Ammon's horn (tissue), 1 donor: ENCODE measurements at regions not wholly inside any gene's neighbourhood (a gene's known extent, or its start where the extent isn't known, plus 50 kb on each side); places are given as distances from the start of the nearest gene placed in this dataset.

Source experiments
- DNase-seq: peaks from one replicate; pipeline ENCODE4 v3.0.0-alpha.2; 2016; ENCODE audit warnings: low spot score

DNA sequence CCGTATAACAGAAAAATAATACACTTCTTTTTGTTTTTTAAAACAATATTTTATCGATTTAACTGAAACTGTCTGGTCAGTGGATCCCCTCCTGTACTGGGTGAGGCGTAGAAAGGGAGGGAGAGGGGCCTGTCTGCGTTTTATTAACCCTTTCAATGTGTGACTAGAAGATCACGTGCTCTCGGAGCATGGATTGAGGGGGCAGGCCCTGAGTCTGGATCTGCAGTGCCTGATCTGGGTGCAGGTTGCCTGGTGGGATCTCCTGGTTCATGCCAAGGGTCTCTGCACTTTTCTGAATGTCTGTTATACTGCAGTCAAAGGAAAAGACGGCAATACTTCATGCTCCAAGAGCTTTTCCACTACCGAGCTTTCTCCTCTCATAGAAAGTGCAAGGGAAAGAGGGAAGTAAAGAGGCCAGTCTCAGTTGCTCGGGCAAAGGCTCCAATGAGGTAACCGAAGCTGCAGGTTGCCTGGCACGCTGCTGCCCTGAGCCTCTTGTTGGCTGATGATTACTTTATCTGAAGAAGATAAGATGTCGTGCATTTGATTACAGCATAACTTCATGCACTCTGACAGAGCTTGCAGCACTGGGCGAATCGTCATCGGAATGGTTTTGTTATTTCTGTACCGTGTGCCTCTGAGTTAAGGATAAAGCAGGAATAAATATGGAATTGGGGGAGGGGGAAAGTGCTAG lies 167.5 kb upstream of the PMEPA1 start:
- DNase-seq, result no peak

DNA sequence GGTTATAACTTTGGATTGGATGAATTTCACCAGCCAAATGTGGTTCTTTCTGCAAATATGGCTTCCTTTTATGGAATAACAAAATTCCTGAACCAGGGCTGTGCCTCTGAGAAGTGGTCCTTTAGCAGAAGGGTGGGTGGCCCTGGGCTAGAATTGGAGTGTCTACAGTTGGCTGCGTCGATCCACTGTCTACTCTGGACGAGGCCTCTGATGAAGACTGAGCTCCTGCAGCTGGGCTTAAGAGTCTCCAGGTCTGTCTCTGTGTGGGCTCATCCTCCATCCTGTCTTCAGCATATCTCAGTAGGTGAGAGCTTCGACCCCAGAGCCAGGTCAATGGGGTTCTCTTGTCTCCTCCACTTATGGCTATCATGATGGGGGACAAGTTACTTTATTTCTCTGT lies 166.3 kb upstream of the PMEPA1 start:
- no peak for DNase-seq

DNA sequence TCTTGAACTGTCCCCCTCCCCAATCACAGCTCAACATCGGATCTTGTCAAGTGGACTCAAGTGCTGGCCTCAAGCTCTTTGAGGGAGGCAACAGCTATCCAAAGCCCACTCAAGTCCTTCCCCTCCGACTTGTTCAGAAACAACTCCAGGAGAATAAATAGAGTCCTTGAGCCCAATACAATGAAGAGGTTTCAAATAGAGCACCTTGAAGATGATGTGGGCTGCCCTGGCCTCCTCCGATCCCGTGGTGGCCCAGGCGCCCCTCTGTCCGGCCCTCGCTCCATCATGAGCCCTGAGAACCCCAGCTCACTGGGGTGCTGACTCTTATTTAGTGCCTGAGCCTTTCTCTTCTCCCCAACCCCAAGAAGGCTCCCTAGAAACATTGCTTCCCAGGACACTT lies 164.3 kb upstream of the PMEPA1 start:
- DNase-seq, result no peak

DNA sequence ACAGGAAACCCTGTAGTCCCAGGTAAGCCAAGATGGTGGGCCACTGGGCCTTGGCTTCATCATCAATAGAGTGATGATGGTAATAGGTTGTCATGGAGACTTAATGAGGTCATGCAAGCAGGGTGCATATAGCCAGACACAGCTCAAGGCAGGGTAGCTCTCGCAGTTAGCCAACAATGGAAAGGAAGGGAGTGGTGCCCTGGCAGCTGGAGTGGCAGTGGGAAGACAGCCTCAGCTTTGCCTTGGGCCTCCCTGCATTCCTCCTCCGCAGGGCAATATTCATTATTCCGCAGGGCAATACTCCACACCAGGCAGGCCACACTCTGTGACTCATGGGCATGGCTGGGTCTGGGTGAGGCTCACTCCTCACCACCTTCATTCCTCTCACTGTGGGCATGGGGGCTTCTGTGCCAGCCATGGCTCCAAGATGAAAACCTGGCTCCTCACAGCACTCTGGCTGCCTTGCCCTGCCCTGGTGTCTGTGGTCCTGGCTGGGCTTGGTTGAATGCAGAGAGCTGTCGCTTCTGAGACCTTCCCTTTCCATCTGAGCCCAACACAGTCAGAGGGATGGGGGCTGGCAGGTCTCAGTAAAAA lies 163.1 kb upstream of the PMEPA1 start:
- DNase-seq, result no peak

DNA sequence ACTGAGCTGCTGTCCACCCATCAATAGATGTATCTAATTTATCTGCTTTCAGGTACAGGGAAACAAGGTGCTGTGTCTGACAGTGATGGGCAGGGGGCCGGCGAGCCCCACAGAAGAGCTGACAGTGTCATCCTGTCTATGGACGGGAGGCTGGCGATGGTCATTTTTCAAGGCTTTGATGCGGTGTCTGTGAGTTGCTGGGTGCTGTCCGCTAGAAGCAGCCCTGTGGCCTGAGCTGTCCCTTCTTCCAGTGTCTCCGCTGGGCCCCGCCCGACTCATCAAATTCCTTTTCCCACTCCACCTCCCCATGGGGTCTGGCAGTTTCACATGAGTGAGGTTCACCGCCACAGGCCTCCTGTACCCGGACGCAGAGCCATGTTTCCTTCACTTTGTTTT lies 161.4 kb upstream of the PMEPA1 start:
- no peak for DNase-seq

DNA sequence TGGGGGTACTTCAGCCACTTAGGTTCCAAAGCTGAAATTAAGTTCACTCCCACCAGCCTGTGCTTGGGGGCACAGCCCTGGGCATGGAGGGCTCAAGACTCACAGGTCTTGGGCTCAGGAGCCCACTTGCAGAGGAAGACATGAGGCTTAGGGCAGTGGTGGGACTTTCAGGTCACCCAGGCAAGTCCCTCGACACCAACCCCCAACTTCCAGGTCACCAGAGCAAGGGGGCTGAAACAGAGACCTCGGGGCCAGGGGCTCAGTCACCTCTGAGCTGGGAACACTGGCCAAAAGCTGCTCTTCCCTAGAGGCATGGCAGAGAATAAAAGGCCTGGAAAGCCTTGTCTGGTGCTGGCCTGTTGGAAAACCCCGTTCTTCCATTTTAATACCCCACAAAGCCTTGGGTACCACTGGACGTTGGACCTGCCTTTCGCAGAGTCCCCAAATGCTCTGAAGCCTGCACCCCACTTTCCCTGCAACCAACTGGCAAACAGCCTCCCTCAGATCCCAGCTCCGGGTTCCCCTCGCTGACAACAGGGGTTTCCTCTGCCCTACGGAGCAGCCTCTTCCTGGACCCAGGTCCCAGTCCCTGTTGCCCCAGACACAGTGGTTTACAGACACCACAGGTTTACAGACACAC lies 160.9 kb upstream of the PMEPA1 start:
- no peak for DNase-seq

DNA sequence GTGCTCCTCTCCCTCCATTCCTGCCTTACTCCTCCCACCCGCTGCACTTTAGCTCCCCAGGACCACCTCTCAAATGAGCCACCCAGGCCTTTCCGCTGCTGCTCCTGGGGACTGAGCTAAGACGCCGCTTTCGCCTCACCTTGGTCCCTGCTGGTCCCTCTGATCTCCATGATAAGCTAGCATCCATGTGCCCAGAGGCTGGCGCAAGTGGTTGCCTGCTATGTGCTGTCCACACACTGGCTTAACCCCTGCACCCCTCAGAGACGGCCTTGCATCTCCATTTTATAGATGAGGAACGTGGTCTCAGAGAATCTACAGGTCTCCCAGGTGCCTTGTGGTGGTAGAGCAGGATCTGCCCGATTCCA lies 160.1 kb upstream of the PMEPA1 start:
- no peak for DNase-seq

DNA sequence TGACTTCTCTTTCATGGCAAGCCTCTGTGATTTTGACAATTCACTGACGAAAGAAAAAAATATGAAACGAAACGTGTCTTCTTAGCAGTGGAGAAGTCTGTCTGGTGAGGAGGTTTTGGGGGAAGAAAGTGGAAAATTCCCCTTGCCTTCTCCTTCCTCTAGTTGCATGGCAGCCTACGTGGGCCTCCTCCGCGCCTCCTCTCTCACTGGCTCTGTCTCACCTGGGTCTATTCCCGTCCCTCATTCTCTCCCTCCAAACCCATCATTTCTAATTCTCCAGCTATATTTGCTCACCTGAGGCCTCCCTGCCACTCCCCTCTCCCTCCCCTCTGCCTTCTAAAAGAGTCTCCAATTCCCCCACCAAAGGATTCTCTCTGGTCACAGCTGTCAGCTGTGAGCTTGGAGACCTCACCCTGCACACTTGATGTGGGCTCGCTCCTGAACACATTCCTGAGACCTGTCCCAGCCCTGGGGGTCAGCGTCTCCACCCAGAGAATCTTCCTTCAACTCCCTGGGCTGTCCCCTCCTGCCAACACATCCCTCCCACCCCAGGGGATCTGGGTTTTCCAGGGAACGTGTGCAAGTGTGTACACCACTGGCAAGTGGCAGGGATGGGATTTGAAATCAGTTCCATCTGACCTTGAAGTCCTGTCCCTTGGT lies 159.6 kb upstream of the PMEPA1 start:
- DNase-seq, result no peak

DNA sequence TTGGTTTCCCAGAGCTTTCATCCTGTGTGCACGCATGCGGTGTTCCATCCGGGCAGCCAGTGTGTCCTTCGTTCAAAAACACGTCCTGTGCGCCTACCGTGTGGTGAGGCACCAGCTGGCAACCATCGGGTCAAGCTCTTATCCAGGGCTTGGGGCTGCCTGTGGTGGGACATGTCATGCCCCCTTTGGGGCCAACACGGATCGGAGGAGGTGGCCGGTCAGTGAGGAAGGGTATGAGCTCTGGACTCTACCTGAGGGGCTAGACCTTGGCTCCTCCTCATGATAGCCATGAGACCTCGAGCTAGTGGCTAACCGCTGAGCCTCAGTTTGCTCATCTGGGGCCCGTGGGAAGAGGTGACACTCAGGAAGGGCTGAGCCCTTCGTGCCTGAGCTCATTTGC lies 158.5 kb upstream of the PMEPA1 start:
- no peak for DNase-seq

DNA sequence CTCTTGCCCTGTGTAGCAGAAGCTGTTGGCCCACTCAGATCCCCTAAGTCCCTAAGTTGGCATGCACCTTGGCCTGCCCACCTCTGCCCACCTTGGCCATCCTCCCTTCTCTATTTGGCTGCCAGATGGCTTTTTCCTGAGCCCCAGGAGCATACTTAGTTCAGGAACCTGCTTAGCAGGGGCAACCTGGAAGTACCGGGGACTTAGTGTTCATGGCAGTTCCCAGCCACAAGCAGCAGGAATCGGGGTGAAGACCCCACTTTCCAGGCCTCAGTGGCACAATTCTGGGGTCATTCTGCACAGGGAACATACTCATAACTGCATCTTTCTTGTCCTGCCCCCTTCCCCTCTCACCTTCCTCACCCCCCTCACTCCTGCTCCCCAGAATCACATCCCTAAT lies 158.0 kb upstream of the PMEPA1 start:
- DNase-seq, result no peak

DNA sequence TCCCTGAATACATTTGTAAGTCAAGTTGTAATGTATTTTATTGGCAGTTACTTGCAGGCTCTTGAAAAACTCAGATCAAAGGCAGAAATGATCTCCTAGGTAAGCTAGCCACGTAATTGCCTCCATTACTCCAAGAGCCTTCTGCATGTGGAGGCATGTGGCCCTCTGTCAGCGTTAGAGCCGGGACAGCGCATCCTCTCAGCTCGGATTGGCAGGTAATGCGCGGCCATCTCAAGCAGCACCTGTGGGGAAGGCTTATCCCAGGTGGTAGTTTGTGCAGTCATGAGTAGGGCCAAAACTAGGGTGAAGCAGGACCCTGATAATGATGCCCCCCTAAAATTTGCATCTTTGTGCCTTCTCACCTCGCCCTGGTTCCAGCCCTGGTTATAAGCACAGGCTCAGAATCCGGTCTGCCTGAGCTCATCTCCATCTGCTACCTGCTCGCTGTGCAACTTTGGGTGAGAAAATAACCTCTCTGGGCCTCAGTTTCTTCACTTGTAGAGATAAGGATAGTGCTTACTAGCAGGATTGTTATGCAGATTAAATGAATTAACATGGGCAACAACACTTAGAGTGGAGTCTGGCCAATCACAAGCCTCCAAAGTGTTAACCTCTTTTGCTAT lies 157.5 kb upstream of the PMEPA1 start:
- no peak for DNase-seq

DNA sequence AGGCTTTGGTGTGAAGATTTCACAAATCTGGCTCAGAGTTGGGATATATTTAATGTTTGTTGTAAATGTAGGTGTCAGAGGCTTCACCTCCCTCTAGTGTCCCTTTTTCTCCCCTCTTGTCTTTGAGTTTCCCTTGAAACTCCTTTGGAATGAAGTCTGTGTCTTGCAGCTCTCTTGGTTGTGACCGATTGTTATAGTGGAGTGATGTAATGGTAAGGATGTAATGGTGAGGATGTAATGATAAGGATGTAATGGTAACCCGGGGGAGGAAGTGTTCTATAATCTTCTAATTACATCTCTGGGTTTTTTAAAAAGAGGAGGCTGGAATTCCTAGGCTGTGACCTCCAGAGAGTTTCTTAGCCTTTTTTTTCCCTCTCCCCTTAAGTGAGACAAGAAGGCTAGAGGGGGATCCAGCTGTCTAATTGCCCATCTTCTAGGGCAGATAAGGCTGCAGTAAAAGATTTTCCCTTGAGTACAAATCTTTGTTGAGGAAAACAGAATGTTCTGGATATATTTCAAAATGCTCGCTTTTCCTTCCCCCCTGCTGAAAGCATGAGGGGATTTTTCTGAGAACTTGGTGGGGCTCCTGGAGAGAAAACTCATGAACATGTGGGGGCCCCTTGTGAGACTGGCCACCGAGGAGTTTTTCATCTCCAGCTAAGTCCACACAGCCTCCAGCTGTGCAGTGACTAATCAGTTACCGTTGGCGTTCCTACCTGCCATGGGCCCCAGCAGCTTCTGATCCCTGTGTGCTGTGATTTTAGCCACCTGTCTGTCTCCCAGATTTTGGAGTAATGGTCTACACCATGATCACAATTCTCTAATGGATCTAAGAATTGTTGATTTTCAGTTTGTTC lies 156.7 kb upstream of the PMEPA1 start:
- no peak for DNase-seq

DNA sequence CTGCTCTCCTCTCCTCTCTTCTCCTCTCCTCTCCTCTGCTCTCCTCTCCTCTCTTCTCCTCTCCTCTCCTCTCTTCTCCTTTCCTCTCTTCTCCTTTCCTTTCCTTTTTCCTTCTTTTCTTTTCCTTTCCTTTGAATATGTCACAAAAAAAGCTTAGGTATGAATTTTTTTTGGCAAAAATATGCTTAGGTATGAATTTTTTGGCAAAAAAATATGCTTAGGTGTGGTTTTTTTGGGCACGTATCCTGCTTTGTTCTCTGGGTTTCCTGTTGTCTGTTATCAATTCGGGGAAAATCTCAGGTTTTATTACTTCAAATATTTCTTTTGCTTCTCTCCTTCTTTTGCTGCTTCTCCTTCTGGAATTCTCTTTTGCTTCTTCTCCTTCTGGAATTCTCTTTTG lies 155.5 kb upstream of the PMEPA1 start:
- no peak for DNase-seq

DNA sequence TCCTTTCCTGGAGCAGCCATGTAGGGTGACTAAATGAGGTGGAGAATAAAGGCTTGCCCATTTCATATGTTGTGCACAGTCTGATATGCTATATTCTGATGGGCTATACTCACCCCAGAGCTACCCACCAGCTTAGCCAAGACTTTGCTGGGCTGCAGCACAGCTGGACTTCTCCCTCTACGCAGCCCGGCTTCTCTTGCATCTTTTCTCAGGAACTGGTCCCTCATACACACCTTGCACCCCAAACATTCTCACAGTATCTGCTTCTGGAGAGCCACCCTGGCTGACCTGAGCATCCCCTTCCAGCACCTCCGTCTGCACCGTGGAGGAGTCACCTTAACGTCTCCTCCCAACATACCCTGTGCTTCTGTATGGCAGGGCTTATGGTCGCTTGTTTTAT lies 150.8 kb upstream of the PMEPA1 start:
- no peak for DNase-seq

DNA sequence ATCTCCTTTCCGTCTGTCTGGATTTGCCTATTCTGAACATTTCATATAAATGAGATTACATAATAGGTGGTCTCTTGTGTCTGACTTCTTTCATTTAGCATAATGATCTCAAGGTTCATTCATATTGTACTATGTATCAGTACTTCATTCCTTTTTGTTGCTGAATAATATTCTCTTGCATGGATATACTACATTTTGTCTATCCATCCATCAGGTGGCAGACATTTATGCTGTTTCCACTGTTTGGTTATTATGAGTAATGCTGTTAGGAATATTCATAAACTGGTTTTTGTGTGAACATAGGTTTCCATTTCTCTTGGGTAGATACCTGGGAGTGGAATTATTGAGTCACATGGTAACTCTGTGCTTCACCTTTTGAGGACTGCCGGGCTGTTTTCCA lies 148.2 kb upstream of the PMEPA1 start:
- no peak for DNase-seq

DNA sequence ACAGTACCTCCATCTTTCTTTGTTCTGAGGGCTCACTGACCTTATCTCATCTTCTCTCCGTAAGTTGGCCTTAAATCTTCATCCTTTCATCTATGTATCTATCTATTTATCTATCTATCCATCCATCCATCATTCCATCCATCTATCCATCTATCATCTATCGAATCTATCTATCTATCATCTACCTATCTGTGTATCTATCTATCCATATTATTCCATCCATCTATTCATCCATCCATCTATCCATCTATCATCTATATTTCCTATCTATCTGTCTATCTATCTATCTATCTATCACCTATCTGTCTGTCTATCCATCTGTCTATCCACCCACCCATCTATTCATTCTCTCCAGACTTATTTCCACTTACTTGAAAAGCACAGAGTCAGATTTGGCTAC lies 147.3 kb upstream of the PMEPA1 start:
- no peak for DNase-seq

DNA sequence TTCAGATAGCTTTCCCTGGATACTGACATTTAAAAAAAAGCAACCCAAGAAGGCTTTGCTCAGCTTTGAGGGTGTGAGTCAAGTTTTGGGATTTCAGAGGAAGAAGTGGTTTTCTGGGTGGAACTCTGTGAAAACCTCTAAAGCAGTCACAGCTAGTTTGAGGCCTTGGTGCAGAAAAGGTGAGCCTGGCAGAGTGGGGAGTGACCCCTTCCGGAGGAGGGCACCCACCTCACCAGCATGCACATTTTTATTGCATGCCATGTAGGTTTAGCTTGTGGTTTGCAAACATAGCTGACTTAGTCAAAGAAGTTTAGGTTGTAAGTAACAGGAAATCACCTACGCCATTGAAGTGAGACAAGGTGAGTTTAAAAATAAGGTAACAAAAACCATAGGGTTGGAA lies 146.8 kb upstream of the PMEPA1 start:
- no peak for DNase-seq

DNA sequence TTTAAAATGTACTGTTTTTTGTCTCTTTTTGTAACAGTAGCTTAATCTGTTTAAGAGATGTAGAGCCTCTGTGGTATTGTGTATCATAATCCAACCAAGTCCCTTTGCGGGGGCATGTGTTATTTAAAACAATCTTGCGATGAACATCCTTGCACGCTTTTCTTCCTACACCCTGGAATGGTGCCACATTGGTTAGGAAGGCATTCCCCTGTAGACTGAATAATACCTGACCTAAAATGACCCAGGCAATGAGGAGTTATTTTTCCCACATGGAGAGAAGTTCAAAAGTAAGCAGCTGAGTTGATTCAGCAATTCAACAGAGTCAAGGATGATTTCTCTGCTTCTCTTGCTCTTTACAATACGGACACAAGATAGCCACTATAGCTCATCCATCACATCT lies 142.0 kb upstream of the PMEPA1 start:
- no peak for DNase-seq

DNA sequence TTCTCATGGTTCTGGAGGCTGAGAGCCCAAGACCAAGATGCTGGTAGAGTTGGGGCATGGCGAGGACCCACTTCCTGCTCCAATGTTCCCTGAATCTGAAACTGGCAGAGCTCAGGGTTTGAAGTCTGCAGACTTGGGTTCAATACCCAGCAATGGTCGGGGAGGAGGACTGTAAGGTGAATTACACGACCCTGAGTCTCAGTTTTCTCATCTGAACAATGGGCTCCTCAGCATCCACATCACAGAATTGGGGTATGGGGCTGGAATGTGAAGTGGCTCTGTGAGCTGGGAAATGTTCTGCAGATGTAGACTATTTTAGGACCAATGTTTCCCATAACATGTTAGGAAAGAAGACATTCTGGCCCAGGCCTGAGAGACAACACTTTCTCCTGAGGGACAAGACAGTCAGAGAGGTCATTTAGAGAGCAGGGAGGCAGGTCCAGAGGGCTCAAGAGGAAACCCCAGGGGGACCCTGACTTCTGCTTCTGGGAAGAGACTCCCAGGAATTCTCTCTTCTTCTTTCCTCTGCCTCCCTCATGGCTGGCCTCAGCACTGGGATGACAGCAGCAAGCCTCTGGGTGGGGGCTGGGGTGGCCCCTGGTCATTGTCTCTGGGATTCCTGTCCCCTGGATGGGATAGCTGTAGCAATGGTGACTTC lies 141.3 kb upstream of the PMEPA1 start:
- DNase-seq, result no peak

DNA sequence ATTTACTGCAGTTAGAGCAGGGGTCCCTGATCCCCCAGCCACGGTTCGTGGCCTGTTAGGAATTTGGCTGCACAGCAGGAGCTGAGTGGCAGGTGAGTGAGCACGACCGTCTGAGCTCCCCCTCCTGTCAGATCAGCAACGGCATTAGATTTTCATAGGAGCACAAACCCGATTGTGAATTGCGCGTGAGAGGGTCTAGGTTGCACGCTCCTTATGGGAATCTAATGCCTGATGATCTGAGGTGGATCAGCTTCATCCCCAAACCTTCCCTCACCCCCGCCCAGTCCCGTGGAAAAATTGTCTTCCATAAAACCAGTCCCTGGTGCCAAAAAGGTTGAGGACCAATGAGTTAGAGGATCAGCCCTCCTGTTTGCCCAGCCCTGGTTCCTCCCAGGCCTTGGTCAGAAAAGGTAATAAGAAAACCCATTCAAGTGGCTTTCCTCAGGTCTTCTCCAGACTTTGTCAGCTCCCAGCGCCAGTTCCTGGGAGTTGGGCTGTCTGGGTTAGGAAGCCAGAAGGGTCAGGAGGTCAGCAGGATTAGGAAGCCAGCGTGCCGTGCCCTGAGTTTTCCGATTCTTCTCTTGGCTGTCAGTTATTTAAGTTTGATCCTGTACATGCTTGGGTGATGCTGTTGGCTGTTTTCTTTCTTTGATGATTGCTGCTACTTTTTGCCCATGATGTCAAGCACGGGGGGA lies 139.9 kb upstream of the PMEPA1 start:
- DNase-seq, result no peak

DNA sequence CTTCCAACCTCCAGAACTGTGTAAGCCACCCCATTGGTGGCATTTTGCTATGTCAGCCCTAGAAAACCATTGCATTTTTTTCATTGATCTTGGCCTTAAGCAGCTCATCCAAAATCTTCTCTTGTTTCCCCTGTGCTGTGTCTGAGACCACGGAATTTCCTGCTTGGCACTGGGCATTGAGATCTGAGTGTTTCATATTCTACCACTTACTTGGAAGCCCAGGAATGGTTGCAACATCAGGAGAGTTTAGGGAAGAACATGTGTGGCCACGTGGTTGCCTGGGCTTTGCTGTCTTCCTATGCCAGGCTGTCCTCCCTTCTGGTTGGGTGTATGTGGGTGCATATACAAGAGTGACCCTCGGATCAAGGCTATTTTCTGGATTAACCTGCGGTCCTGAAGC lies 139.3 kb upstream of the PMEPA1 start:
- no peak for DNase-seq
